ENCODE measurements at regions not wholly inside any gene's neighbourhood (a gene's known extent, or its start where the extent isn't known, plus 50 kb on each side); places are given as distances from the start of the nearest gene placed in this dataset.

GRCh38 chr11:97966901-97967300, 1053.8 kb upstream of the CNTN5 start:
- DNase-seq (ENCODE audit: low spot score), result no peak
- POLR2A ChIA-PET (ENCODE audit: low non-redundant PET), result no interaction called here
- CTCF ChIA-PET, result no interaction called here
- no peak overlapping the region for H3K27ac ChIP-seq
- no peak for TF ChIP-seq CTCF (conservative IDR thresholded peaks at IDR 0.05; ENCODE audit: low read depth)

- ChIA-PET POLR2A (ENCODE audit: low non-redundant PET) (no interaction called here), CTCF (no interaction called here)
- TF ChIP-seq CTCF (conservative IDR thresholded peaks at IDR 0.05; ENCODE audit: low read depth), result no peak
- no peak for DNase-seq (ENCODE audit: low spot score)
- no peak overlapping the region for H3K27ac ChIP-seq
Observed at GRCh38 chr11:97968071-97968470, 1052.7 kb upstream of the CNTN5 start.

GRCh38 chr11:97972731-97973130, 1048.0 kb upstream of the CNTN5 start:
- ChIA-PET CTCF (no interaction called here), POLR2A (ENCODE audit: low non-redundant PET) (no interaction called here)
- DNase-seq (ENCODE audit: low spot score), result no peak
- no peak for TF ChIP-seq CTCF (conservative IDR thresholded peaks at IDR 0.05; ENCODE audit: low read depth)
- no peak overlapping the region for H3K27ac ChIP-seq

GRCh38 chr11:97973352-97973857, 1047.3 kb upstream of the CNTN5 start:
- CTCF ChIA-PET, result no interaction called here
- POLR2A ChIA-PET (ENCODE audit: low non-redundant PET), result no interaction called here
- no peak for DNase-seq (ENCODE audit: low spot score)
- H3K27ac ChIP-seq, result no peak overlapping the region
- no peak for TF ChIP-seq CTCF (conservative IDR thresholded peaks at IDR 0.05; ENCODE audit: low read depth)

- no peak overlapping the region for H3K27ac ChIP-seq
- CTCF ChIA-PET, result interaction anchor here (0.6 kb wide), 1 partner anchor 390 kb away, joined by 4 read pairs; no protein-coding TSS in a partner anchor
Observed at GRCh38 chr11:97974798-97975498, 1045.8 kb upstream of the CNTN5 start.

GRCh38 chr11:97977726-97978125, 1043.0 kb upstream of the CNTN5 start:
- DNase-seq (ENCODE audit: low spot score), result no peak
- H3K27ac ChIP-seq, result no peak overlapping the region
- TF ChIP-seq CTCF (conservative IDR thresholded peaks at IDR 0.05; ENCODE audit: low read depth), result no peak
- CTCF ChIA-PET, result no interaction called here
- POLR2A ChIA-PET (ENCODE audit: low non-redundant PET), result no interaction called here

More at GRCh38 chr11:97974798-97975498, 1045.8 kb upstream of the CNTN5 start:
- no peak for TF ChIP-seq CTCF (conservative IDR thresholded peaks at IDR 0.05; ENCODE audit: low read depth)
- POLR2A ChIA-PET (ENCODE audit: low non-redundant PET), result no interaction called here
- no peak for DNase-seq (ENCODE audit: low spot score)

All from RWPE1 (cell line).